ENCODE measurements at regions not wholly inside any gene's neighbourhood (a gene's known extent, or its start where the extent isn't known, plus 50 kb on each side); places are given as distances from the start of the nearest gene placed in this dataset.

GRCh38 chr18:14905350-14905749 lies 157.4 kb downstream of the ANKRD30B start:
- intact Hi-C loops (cut with DNase I): no loop called here
- DNase-seq (no peak), ATAC-seq (no peak)

- no peak for DNase-seq
- no peak for ATAC-seq
- intact Hi-C loops (cut with DNase I): no loop called here
Observed at GRCh38 chr18:14905979-14906378, 158.0 kb downstream of the ANKRD30B start.

DNA sequence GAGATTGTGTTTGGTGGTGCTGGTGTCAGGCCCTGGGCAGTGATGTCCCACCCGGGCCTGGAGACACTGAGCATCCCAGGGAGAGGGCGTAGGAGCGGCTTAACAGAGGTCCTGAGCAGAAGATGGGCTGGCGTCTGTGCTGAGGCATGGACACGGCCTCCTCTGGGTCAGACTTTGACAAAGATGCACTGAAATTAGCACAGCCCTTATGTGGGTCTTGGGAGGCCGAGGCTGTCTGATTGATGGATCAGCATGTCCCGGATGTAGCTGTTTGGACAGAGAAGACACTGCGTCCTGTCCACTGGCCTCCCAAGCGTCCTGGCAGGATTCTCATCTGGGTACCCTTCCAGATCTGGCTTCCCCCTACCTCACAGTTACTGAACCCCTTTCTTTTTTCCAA lies 159.4 kb downstream of the ANKRD30B start:
- ATAC-seq: no peak
- no peak for DNase-seq
- intact Hi-C loops (cut with DNase I): no loop called here

DNA sequence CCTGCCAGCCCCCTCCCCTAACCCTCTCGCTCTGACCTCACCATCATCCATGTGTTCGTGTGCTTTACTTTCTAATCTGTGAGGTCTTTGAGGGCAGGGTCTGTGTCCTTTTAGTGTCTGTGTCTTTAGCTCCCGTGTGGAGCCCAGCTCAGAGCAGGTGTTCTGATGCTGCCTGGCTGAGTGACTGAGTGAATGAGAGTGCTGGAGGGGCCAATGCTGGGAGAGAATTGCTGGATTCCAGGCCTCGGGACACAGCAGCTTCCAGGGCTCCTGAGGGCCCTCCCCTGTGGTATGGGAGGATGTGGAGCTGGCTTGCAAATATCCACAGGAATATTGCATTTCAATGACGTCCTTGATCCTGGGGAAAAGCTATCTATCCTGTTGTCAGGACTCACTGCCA lies 160.6 kb downstream of the ANKRD30B start:
- intact Hi-C loops (cut with DNase I): no loop called here
- ATAC-seq: no peak

DNA sequence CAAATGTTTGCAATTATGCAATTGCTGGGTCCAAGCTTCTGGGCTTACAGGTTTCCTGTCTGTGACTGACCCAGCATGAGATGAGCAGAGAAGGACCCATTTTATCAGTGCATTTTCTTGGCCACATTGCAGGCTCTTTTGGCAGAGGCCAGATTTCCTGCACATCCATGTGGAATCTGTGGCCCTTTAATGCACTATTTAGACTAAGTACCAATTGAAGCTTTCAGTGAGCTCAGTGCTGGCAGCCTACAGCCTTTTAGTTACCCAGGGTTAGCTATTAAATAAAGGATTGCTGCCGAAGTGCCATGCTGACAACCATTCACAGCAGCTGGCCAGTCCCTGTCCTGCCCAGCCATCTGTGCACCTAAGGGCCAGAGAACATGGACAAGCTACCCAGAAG lies 165.0 kb downstream of the ANKRD30B start:
- no peak for DNase-seq
- ATAC-seq: no peak
- intact Hi-C loops (cut with DNase I): no loop called here

More for the DNA sequence above, 160.6 kb downstream of the ANKRD30B start:
- no peak for DNase-seq

GRCh38 chr18:14914121-14914520 lies 166.1 kb downstream of the ANKRD30B start:
- DNase-seq (no peak), ATAC-seq (no peak)
- intact Hi-C loops (cut with DNase I): no loop called here

GRCh38 chr18:14914771-14915170 lies 166.8 kb downstream of the ANKRD30B start:
- no peak for DNase-seq
- intact Hi-C loops (cut with DNase I): no loop called here
- ATAC-seq: no peak

DNA sequence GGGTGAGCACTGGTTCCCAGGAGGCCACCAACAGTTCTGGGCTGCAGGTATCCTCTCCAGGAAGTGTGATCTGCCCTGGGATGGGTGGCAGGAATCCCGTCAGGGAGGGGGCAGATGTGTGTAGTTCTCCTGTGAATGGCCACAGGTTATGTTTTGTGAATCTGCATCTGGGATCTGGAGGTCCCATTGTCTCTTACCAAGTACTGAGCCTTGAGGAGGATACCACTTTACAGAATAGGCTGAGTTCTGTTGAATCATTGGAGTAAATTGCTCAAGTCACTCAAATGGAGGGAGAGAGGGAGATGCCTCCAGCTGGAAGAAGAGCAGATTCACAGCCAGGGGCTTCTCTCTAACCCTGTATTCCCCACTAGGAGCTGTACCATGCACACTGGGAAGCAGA lies 168.2 kb downstream of the ANKRD30B start:
- no peak for ATAC-seq
- intact Hi-C loops (cut with DNase I): no loop called here

GRCh38 chr18:14916851-14917250 lies 168.9 kb downstream of the ANKRD30B start:
- ATAC-seq: no peak
- DNase-seq: no peak
- intact Hi-C loops (cut with DNase I): no loop called here

More for the DNA sequence above, 168.2 kb downstream of the ANKRD30B start:
- no peak for DNase-seq

DNA sequence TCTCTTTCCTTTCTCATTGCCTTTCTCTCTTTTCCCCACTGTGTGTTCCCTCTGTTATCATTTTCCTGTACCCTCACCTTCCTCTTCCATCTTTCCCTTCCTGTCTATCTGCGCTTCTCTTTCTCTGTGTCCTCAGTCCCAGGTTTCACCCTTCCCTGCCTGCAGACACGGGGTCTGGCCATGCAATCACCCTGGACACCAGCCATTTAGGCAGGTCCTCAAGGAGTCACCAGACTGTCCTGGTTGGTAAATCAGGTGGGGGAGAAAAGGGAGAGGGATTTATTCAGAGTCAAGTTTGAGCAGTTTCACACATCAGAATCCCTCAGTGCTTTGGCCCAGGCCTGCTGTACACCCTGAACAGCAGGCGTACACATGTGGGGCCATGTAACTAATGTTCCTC lies 169.3 kb downstream of the ANKRD30B start:
- ATAC-seq (no peak), DNase-seq (no peak)
- intact Hi-C loops (cut with DNase I): no loop called here

GRCh38 chr18:14919666-14920065 lies 171.7 kb downstream of the ANKRD30B start:
- ATAC-seq (no peak), DNase-seq (no peak)
- intact Hi-C loops (cut with DNase I): no loop called here

DNA sequence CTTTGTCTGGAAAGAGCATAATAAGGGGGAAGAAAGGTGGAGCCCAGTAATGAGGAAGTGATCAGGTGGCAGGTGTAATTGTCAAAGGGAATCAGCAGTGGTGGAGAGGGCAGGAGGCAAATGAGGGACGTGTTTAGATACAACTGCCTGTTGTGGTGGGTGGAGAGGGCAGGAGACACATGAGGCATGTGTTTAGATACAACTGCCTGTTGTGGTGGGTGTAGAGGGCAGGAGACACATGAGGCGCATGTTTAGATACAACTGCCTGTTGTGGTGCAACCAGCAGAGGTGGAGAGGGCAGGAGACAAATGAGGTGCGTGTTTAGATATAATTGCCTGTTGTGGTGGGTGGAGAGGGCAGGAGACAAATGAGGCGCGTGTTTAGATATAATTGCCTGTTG lies 173.1 kb downstream of the ANKRD30B start:
- DNase-seq (no peak), ATAC-seq (no peak)
- intact Hi-C loops (cut with DNase I): no loop called here

GRCh38 chr18:14921547-14921946 lies 173.6 kb downstream of the ANKRD30B start:
- DNase-seq: no peak
- intact Hi-C loops (cut with DNase I): no loop called here
- no peak for ATAC-seq

- DNase-seq: no peak
- intact Hi-C loops (cut with DNase I): no loop called here
- ATAC-seq: no peak
Observed at GRCh38 chr18:14922031-14922430, 174.1 kb downstream of the ANKRD30B start.

DNA sequence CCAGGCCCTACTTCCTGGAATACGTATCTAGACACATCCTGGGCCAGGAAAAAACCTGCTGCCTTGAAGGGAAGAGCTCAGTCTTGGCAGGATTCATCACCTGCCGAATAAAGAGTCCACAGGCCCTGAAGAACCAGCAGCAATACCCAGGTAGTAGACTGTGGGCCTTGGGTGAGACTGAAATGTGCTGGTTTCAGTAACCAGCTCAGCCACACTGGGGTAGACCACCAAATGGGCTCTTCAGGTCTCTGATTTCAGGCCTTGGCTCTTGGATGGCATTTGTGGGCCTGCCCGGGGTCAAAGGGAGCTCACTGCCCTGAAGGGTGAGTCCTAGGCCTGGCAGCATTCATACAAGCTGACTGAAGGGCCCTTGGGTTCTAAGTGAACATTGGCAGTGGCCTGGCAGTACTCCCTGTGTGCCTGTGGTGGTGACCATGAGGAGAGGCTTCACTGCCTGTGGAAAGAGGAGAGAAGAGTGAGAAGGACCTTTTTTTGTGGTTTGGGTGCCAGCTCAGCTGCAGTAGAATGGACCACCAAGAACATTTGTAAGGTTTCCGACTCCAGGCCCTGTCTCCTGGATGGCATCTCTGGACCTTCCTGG lies 175.1 kb downstream of the ANKRD30B start:
- intact Hi-C loops (cut with DNase I): no loop called here
- no peak for DNase-seq
- no peak for ATAC-seq

DNA sequence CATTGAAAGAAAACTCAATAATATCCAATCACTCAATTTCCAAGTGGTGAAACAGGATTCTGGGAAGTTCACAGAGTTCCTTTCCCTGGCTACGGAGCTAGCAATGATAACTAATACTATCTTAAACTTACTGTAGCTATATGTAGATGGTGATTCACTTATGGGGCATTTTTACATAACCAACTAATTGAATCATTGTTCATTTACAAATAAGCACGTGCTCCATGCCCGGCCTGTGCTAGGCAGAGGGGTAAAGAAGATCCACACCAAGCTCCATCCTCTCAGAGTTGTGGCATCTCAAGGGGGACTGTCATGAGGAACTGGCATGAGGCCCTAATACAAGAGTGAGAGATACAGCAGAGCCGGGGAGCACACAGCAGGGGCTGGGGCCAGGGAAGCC lies 176.3 kb downstream of the ANKRD30B start:
- intact Hi-C loops (cut with DNase I): no loop called here
- no peak for DNase-seq
- no peak for ATAC-seq

- ATAC-seq (peak; percentile 31 to 47), DNase-seq (no peak)
- intact Hi-C loops (cut with DNase I): no loop called here
Observed at GRCh38 chr18:14925281-14925709, 177.3 kb downstream of the ANKRD30B start.

DNA sequence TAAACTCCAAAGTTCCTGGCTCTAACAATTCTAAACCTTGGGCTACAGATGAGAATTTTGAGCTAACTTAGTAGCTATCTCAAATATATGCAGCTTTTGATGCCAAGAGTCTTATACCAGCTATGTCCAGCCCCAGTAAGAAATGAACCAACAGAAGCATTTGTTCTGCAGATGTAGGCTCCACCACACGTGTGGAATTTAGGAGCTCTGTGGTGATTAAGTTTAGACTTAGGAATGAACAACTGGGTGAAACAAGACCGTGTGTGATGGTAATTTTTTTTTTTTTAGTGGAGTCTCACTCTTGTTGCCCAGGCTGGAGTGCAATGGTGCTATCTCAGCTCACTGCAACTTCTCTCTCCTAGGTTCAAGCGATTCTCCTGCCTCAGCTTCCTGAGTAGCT lies 179.7 kb downstream of the ANKRD30B start:
- no peak for DNase-seq
- no peak for ATAC-seq
- intact Hi-C loops (cut with DNase I): no loop called here

DNA sequence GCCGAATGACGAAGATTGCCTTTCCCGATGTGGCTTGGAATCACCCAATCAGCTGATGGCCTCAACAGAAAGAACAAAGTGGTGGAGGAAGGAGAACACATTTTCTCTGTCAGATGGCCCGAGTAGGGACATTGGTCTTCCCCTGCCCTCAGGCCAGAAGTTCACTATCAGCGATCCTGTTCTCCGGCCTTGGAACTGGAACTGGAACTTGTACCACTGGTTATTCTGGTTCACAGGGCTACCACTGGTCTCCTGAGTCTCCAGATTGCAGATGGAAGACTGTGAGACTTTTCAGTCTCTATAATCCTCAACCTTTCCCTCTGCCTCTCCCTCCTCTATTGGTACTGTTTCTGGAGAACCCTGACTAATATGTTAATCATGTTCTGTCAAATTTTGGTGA lies 180.4 kb downstream of the ANKRD30B start:
- ATAC-seq (no peak), DNase-seq (no peak)
- intact Hi-C loops (cut with DNase I): no loop called here

DNA sequence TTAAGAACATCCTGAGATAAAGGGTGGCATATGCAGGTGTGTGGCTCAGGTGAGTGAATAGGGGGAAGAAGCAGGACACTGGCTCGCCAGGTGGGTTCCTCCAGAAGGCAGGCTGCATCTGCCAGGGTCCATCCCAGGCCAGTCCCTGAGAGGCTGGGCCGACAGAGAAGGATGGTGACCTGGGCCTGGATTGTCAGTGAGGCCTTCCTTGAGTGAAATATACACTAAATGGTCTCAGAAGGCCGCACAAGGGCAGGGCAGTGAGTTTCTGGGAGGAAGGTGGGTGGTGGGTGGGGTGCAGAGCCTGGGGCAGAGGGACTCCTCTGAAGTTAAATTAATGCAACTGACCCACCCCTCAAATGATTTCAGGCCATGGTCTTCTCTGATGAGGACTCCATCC lies 182.1 kb downstream of the ANKRD30B start:
- DNase-seq (no peak), ATAC-seq (no peak)
- intact Hi-C loops (cut with DNase I): no loop called here

- no peak for DNase-seq
- no peak for ATAC-seq
- intact Hi-C loops (cut with DNase I): no loop called here
Observed at GRCh38 chr18:14930576-14930975, 182.6 kb downstream of the ANKRD30B start.

Measured in left cardiac atrium (tissue), 4 donors.